Liver (tissue), 8 donors: ENCODE measurements at regions not wholly inside any gene's neighbourhood (a gene's known extent, or its start where the extent isn't known, plus 50 kb on each side); places are given as distances from the start of the nearest gene placed in this dataset.

Experiments used
- DNase-seq: peaks from one replicate; pipeline ENCODE4 v3.0.0-alpha.2; 2017; ENCODE audit warnings: low spot score
- H3K27ac ChIP-seq, 2 donors: one replicate each; pipeline ENCODE4 v1.7.0; 2013; ENCODE audit warnings: inconsistent platforms in 2 of 2, low read length in 2 of 2, control low read depth in 1 of 2, low read depth in 1 of 2, mild to moderate bottlenecking in 1 of 2
- H3K27me3 ChIP-seq, 4 donors: one replicate each; pipeline versions ENCODE4 v1.6.1 to v1.7.0; 2013; ENCODE audit warnings: low read length in 3 of 4, inconsistent platforms in 1 of 4, mild to moderate bottlenecking in 1 of 4, moderate library complexity in 1 of 4; ENCODE audit not compliant: control insufficient read depth in 4 of 4, insufficient read depth in 4 of 4
- H3K36me3 ChIP-seq, 4 donors: one replicate each; pipeline versions ENCODE4 v1.6.1 to v1.7.0; 2013; ENCODE audit warnings: low read length in 3 of 4, mild to moderate bottlenecking in 3 of 4, low read depth in 1 of 4, moderate library complexity in 1 of 4; ENCODE audit not compliant: control insufficient read depth in 4 of 4, insufficient read depth in 3 of 4
- H3K4me1 ChIP-seq, 4 donors: one replicate each; pipeline versions ENCODE4 v1.6.1 to v1.7.0; 2013; ENCODE audit warnings: low read length in 3 of 4, mild to moderate bottlenecking in 3 of 4, moderate library complexity in 1 of 4; ENCODE audit not compliant: control insufficient read depth in 4 of 4, insufficient read depth in 4 of 4
- H3K4me3 ChIP-seq, 3 donors: one replicate each; pipeline versions ENCODE4 v1.6.1 to v1.7.0; 2013; ENCODE audit warnings: low read length in 3 of 3, control low read depth in 1 of 3, low read depth in 1 of 3, mild to moderate bottlenecking in 1 of 3
- H3K9ac ChIP-seq, 2 donors: one replicate each; pipeline ENCODE4 v1.7.0; 2013; ENCODE audit warnings: low read length in 2 of 2, mild to moderate bottlenecking in 2 of 2, moderate library complexity in 2 of 2, control low read depth in 1 of 2, low read depth in 1 of 2
- H3K9me3 ChIP-seq, 4 donors: one replicate each; pipeline versions ENCODE4 v1.6.1 to v1.7.0; 2013; ENCODE audit warnings: low read length in 3 of 4; ENCODE audit not compliant: control insufficient read depth in 4 of 4
- ATF3 ChIP-seq: IDR thresholded peaks from 2 replicates; pipeline ENCODE4 v1.6.1; 2016; ENCODE audit warnings: antibody characterized with exemption
- CTCF ChIP-seq: fragments of 150-350 bp; IDR thresholded peaks from 2 replicates; pipeline ENCODE4 v1.5.1; 2017; ENCODE audit warnings: improper control_type of control experiment, low read depth, low read length; ENCODE audit not compliant: missing input control
- EGR1 ChIP-seq, 2 donors: IDR thresholded peaks; 2 replicates each; pipeline ENCODE4 v1.6.1; 2016 to 2018; ENCODE audit warnings: antibody characterized with exemption in 2 of 2, low read depth in 2 of 2
- FOXA1 ChIP-seq: IDR thresholded peaks from 2 replicates; pipeline ENCODE4 v1.6.1; 2016; ENCODE audit warnings: antibody characterized with exemption
- FOXA2 ChIP-seq: IDR thresholded peaks from 2 replicates; pipeline ENCODE4 v1.6.1; 2016; ENCODE audit warnings: antibody characterized with exemption
- GABPA ChIP-seq, 2 donors: IDR thresholded peaks in 1 of 2; conservative IDR thresholded peaks in 1 of 2; 2 replicates each; pipeline ENCODE4 v1.6.1; 2016; ENCODE audit warnings: antibody characterized with exemption in 2 of 2, mild to moderate bottlenecking in 1 of 2, moderate library complexity in 1 of 2
- HNF4A ChIP-seq, 2 donors: conservative IDR thresholded peaks; 2 replicates each; pipeline ENCODE4 v1.6.1; 2016; ENCODE audit warnings: antibody characterized with exemption in 2 of 2, mild to moderate bottlenecking in 2 of 2
- JUND ChIP-seq, 2 donors: IDR thresholded peaks; 2 replicates each; pipeline ENCODE4 v1.6.1; 2016; ENCODE audit warnings: antibody characterized with exemption in 2 of 2
- MAX ChIP-seq: IDR thresholded peaks from 2 replicates; pipeline ENCODE4 v1.6.1; 2016; ENCODE audit warnings: antibody characterized with exemption
- NR2F2 ChIP-seq: IDR thresholded peaks from 2 replicates; pipeline ENCODE4 v1.6.1; 2016; ENCODE audit warnings: antibody characterized with exemption
- RAD21 ChIP-seq, 2 donors: IDR thresholded peaks; 2 replicates each; pipeline ENCODE4 v1.6.1; 2016; ENCODE audit warnings: antibody characterized with exemption in 2 of 2, mild to moderate bottlenecking in 2 of 2
- REST ChIP-seq: IDR thresholded peaks from 2 replicates; pipeline ENCODE4 v1.6.1; 2016; ENCODE audit warnings: antibody characterized with exemption, mild to moderate bottlenecking
- SP1 ChIP-seq: IDR thresholded peaks from 2 replicates; pipeline ENCODE4 v1.6.1; 2018; ENCODE audit warnings: antibody characterized with exemption, mild to moderate bottlenecking
- YY1 ChIP-seq: IDR thresholded peaks from 2 replicates; pipeline ENCODE4 v1.6.1; 2016; ENCODE audit warnings: antibody characterized with exemption, mild to moderate bottlenecking
- ZBTB33 ChIP-seq: IDR thresholded peaks from 2 replicates; pipeline ENCODE4 v1.6.1; 2016; ENCODE audit warnings: antibody characterized with exemption
- WGBS: extraction: QIAGEN DNeasy Blood & Tissue Kit; methylation state at CpG from one replicate; pipeline ENCODE4 v1.1.7; 2013; 5-methylcytosine and 5-hydroxymethylcytosine counted together
- donor health status: healthy.
- donor health status: healthy.
- donor health status: healthy.
- donor health status: healthy.
- donor health status: healthy.

- 92% methylated on average over 1 of the region's 1 CpG for WGBS
- Histone ChIP-seq H3K27ac (no peak overlapping the region), H3K4me3 (no peak overlapping the region), H3K9me3 (no peaks in the 10 kb centered on the region), H3K27me3 (peaks cover 0 to 4% (median 2%) of the 10 kb centered on the region in 4 donors), H3K9ac (no peak overlapping the region), H3K4me1 (no peaks in the 10 kb centered on the region), H3K36me3 (no peaks in the 10 kb centered on the region)
- DNase-seq = no peak
- TF ChIP-seq REST = no peak
- no peak for TF ChIP-seq YY1
Measured at GRCh38 chr1:37148663-37149062, 114.3 kb upstream of the GRIK3 start.

GRCh38 chr1:37149296-37149695 lies 115.0 kb upstream of the GRIK3 start:
- H3K9me3 ChIP-seq = no peaks in the 10 kb centered on the region
- WGBS = 78% methylated on average over 9 of the region's 9 CpGs
- no peaks in the 10 kb centered on the region for H3K36me3 ChIP-seq
- no peaks in the 10 kb centered on the region for H3K4me1 ChIP-seq
- no peak overlapping the region for H3K27ac ChIP-seq
- DNase-seq = no peak
- H3K27me3 ChIP-seq = peaks cover 0 to 4% (median 2%) of the 10 kb centered on the region in 4 donors
- no peak overlapping the region for H3K4me3 ChIP-seq
- H3K9ac ChIP-seq = no peak overlapping the region
- TF ChIP-seq HNF4A (conservative IDR thresholded peaks at IDR 0.05) (no peak), ZBTB33 (no peak), ATF3 (no peak), EGR1 (IDR thresholded peaks at IDR 0.05; ENCODE audit: low read depth in 2 of 2) (no peak), GABPA (IDR thresholded peaks at IDR 0.05 in 1 of 2, conservative IDR thresholded peaks at IDR 0.05 in 1 of 2) (no peak), CTCF (no peak), SP1 (no peak), YY1 (no peak), NR2F2 (no peak), FOXA1 (no peak), REST (no peak), FOXA2 (no peak), JUND (IDR thresholded peaks at IDR 0.05) (no peak), RAD21 (IDR thresholded peaks at IDR 0.05) (no peak), MAX (no peak)
